Tibial artery (tissue), 4 donors: ENCODE measurements at regions not wholly inside any gene's neighbourhood (a gene's known extent, or its start where the extent isn't known, plus 50 kb on each side); places are given as distances from the start of the nearest gene placed in this dataset.

ENCODE experiments used
- DNase-seq, 2 donors: peaks; one replicate each; pipeline ENCODE4 v3.0.0-alpha.2; 2019
- H3K27ac ChIP-seq, 2 donors: fragments of 200-600 bp; sonication (generic) in 1 of 2; 1 replicate in 1 of 2; 2 replicates in 1 of 2; pipeline ENCODE4 v1.5.1; 2018 to 2019; ENCODE audit warnings: mild to moderate bottlenecking in 1 of 2
- H3K27me3 ChIP-seq, 2 donors: fragments of 200-600 bp; sonication (generic) in 1 of 2; one replicate each; pipeline versions ENCODE4 v1.5.1 to v1.6.0; 2016 to 2019
- H3K36me3 ChIP-seq, 3 donors: fragments of 200-600 bp; sonication (generic) in 2 of 3; one replicate each; pipeline ENCODE4 v1.5.1; 2016 to 2019; ENCODE audit warnings: mild to moderate bottlenecking in 2 of 3
- H3K4me1 ChIP-seq, 4 donors: fragments of 200-600 bp; sonication (generic) in 2 of 4; 1 replicate in 3 of 4; 2 replicates in 1 of 4; pipeline ENCODE4 v1.5.1; 2016 to 2019
- H3K4me3 ChIP-seq, 2 donors: fragments of 200-600 bp; sonication (generic) in 1 of 2; 1 replicate in 1 of 2; 2 replicates in 1 of 2; pipeline ENCODE4 v1.5.1; 2018 to 2019; ENCODE audit warnings: mild to moderate bottlenecking in 2 of 2
- H3K9me3 ChIP-seq, 3 donors: fragments of 200-600 bp; sonication (generic) in 1 of 3; one replicate each; pipeline ENCODE4 v1.5.1; 2016 to 2019
- CTCF ChIP-seq, 2 experiments: fragments of 200-600 bp in 1 of 2; fragments of 450-650 bp in 1 of 2; IDR thresholded peaks; one replicate each; pipeline ENCODE4 v1.5.1; 2017 to 2019; ENCODE audit warnings: antibody characterized with exemption in 2 of 2, mild to moderate bottlenecking in 1 of 2, moderate library complexity in 1 of 2
- intact Hi-C: fragments of 100-400 bp; cut with DNase I; formaldehyde crosslinking; loops from one replicate; pipeline ENCODE4 v1.15.0; 2023; ENCODE audit warnings: low total_unique reads

- H3K27ac ChIP-seq = no peak overlapping the region
- H3K4me1 ChIP-seq = peaks cover 0 to 8% (median 0%) of the 10 kb centered on the region in 4 donors
- intact Hi-C loops = no loop called here
- no peak overlapping the region for H3K4me3 ChIP-seq
- no peak for DNase-seq
- no peaks in the 10 kb centered on the region for H3K9me3 ChIP-seq
- no peaks in the 10 kb centered on the region for H3K27me3 ChIP-seq
- TF ChIP-seq CTCF (IDR thresholded peaks at IDR 0.05) = no peak
- H3K36me3 ChIP-seq = no peaks in the 10 kb centered on the region
These were observed 406.3 kb upstream of the PIK3C3 start for GRCh38 chr18:41548521-41549260.

GRCh38 chr18:41545091-41545888, 409.7 kb upstream of the PIK3C3 start:
- TF ChIP-seq CTCF (IDR thresholded peaks at IDR 0.05) = no peak
- Histone ChIP-seq H3K27ac (no peak overlapping the region), H3K9me3 (no peaks in the 10 kb centered on the region), H3K4me3 (no peak overlapping the region), H3K4me1 (no peaks in the 10 kb centered on the region), H3K27me3 (no peaks in the 10 kb centered on the region), H3K36me3 (no peaks in the 10 kb centered on the region)
- intact Hi-C loops = no loop called here
- DNase-seq = no peak

- H3K36me3 ChIP-seq = no peaks in the 10 kb centered on the region
- no peak for TF ChIP-seq CTCF (IDR thresholded peaks at IDR 0.05)
- no peaks in the 10 kb centered on the region for H3K9me3 ChIP-seq
- H3K27me3 ChIP-seq = no peaks in the 10 kb centered on the region
- H3K27ac ChIP-seq = no peak overlapping the region
- no peak overlapping the region for H3K4me3 ChIP-seq
- intact Hi-C loops = no loop called here
- DNase-seq = no peak
- no peaks in the 10 kb centered on the region for H3K4me1 ChIP-seq
These were observed 411.2 kb upstream of the PIK3C3 start for GRCh38 chr18:41543815-41544214.

GRCh38 chr18:41540237-41540871, 414.7 kb upstream of the PIK3C3 start:
- no peak for DNase-seq
- Histone ChIP-seq H3K27ac (no peak overlapping the region), H3K4me1 (no peaks in the 10 kb centered on the region), H3K36me3 (no peaks in the 10 kb centered on the region), H3K27me3 (no peaks in the 10 kb centered on the region), H3K4me3 (no peak overlapping the region), H3K9me3 (no peaks in the 10 kb centered on the region)
- TF ChIP-seq CTCF (IDR thresholded peaks at IDR 0.05) = no peak
- intact Hi-C loops = no loop called here

GRCh38 chr18:41538751-41539150, 416.3 kb upstream of the PIK3C3 start:
- intact Hi-C loops = no loop called here
- Histone ChIP-seq H3K27me3 (no peaks in the 10 kb centered on the region), H3K9me3 (no peaks in the 10 kb centered on the region), H3K27ac (no peak overlapping the region), H3K36me3 (no peaks in the 10 kb centered on the region), H3K4me1 (no peaks in the 10 kb centered on the region), H3K4me3 (no peak overlapping the region)
- no peak for DNase-seq
- no peak for TF ChIP-seq CTCF (IDR thresholded peaks at IDR 0.05)
